ENCODE measurements at regions not wholly inside any gene's neighbourhood (a gene's known extent, or its start where the extent isn't known, plus 50 kb on each side); places are given as distances from the start of the nearest gene placed in this dataset.

- TF ChIP-seq CTCF (conservative IDR thresholded peaks at IDR 0.05; ENCODE audit: low read depth, low read length) (no peak), EZH2 (IDR thresholded peaks at IDR 0.05; ENCODE audit: borderline replicate concordance, low read depth, low read length, poor library complexity, severe bottlenecking) (no peak)
Observed at GRCh38 chr7:119982884-119983283, 290.1 kb upstream of the KCND2 start.

Measured in A673 (cell line).